GM20000 (cell line): ENCODE measurements at regions not wholly inside any gene's neighbourhood (a gene's known extent, or its start where the extent isn't known, plus 50 kb on each side); places are given as distances from the start of the nearest gene placed in this dataset.
"Not testable (repeated sequence)": the region's sequence is repeated elsewhere in the genome, so short reads cannot be mapped to it uniquely, and the experiment has no call there.

Source experiments
- DNase-seq: peaks from one replicate; pipeline ENCODE4 v3.0.0; 2012; ENCODE audit warnings: low spot score
- CTCF ChIP-seq: IDR thresholded peaks from 2 replicates; pipeline ENCODE4 v1.5.1; 2012; ENCODE audit warnings: mild to moderate bottlenecking, control low read depth; ENCODE audit errors: extremely low read depth, missing control alignments

- TF ChIP-seq CTCF: no peak
- no peak for DNase-seq
Measured at GRCh38 chr1:4177425-4178150, 277.5 kb upstream of the C1orf174 start.

GRCh38 chr1:4178501-4179113 is 278.5 kb upstream of the C1orf174 start:
- peak; percentile 1 for DNase-seq
- no peak for TF ChIP-seq CTCF

DNA sequence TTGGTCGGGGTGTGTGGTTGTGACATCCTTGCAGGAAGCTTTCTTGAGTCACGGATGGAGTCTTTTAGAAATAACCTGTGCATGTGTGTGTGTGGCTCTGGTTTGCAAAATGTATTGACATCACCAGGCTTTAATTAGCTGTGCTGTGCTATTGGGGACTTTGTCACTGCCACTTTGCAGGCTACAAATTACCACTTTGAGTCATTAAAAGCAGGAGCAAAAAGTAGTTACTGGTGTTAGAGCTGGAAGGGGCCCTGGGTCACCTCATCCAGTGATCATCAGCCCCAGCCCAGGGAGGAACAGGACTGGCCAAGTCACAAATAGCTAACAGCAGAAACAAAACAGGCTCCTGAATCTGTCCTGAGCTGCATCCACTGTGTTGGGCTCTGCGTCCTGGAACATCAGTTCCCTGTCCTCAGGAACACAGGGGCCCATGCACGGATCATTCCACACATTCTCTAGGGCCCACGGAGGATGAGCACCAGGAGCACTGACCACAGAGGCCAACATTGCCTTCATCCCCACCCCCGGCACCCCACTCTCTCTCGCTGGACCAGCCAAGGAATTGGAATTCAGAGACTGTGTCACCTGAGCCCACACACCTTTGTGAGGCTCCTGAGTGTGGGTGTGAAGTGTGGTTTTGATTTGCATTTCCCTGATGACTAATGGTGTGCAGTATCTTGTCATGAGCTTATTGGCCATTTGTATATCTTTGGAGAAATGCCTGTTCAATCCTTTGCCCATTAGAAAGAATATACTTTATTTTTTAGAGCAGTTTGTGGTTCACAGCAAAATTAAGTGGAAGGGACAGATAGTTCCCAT is 280.1 kb upstream of the C1orf174 start:
- no peak for TF ChIP-seq CTCF
- DNase-seq: no peak

GRCh38 chr1:4186486-4186885 is 286.4 kb upstream of the C1orf174 start:
- DNase-seq: not testable (repeated sequence)

DNA sequence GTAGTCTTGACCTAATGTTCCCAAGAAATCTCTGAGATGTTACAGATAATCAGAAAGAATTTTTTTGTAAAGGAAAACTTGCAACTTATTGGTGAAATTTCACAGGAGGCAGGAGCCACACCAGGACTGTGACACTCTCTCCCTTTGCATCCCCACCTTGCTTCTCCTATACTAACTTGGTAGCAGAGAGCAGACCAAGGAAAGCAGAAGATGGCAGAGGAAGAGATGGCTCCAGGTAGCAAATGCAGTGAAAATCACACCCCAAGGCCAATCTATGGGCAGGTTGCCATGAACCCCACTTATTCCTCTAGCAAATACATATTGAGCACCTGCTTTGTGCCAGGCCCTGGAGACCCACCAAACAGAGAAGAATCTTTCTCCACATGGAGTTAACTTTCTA is 303.4 kb upstream of the C1orf174 start:
- DNase-seq: no peak

GRCh38 chr1:4207183-4207582 is 307.1 kb upstream of the C1orf174 start:
- no peak for TF ChIP-seq CTCF

More for the DNA sequence above, 303.4 kb upstream of the C1orf174 start:
- TF ChIP-seq CTCF: no peak

GRCh38 chr1:4207842-4208692 is 308.0 kb upstream of the C1orf174 start:
- no peak for DNase-seq
- TF ChIP-seq CTCF: no peak

More at GRCh38 chr1:4207183-4207582, 307.1 kb upstream of the C1orf174 start:
- DNase-seq: no peak
